Smooth muscle cell (in vitro differentiated cells): ENCODE measurements at regions not wholly inside any gene's neighbourhood (a gene's known extent, or its start where the extent isn't known, plus 50 kb on each side); places are given as distances from the start of the nearest gene placed in this dataset.

Experiments
- DNase-seq: peaks from one replicate; lab custom pipeline; 2025; ENCODE audit not compliant: unreplicated experiment; lab: John Stamatoyannopoulos, UW
- H2AFZ ChIP-seq: fragments of 200-600 bp; sonication (generic); 2 replicates; pipeline ENCODE4 v1.6.0; 2016; ENCODE audit warnings: antibody characterized with exemption, low read depth, mild to moderate bottlenecking
- H3F3A ChIP-seq: fragments of 200-600 bp; sonication (generic); 2 replicates; pipeline ENCODE4 v1.6.0; 2017; ENCODE audit warnings: antibody characterized with exemption, low read depth
- H3K27ac ChIP-seq: fragments of 200-600 bp; sonication (generic); 2 replicates; pipeline ENCODE4 v1.5.1; 2016; ENCODE audit warnings: low read depth, mild to moderate bottlenecking
- H3K27me3 ChIP-seq: fragments of 200-600 bp; sonication (generic); 2 replicates; pipeline ENCODE4 v1.6.1; 2016; ENCODE audit warnings: low read depth, mild to moderate bottlenecking
- H3K36me3 ChIP-seq: fragments of 200-600 bp; sonication (generic); 2 replicates; pipeline ENCODE4 v1.5.1; 2016; ENCODE audit warnings: low read depth
- H3K4me1 ChIP-seq: fragments of 200-600 bp; sonication (generic); 2 replicates; pipeline ENCODE4 v1.5.1; 2016; ENCODE audit warnings: low read depth
- H3K4me2 ChIP-seq: fragments of 200-600 bp; sonication (generic); 2 replicates; pipeline ENCODE4 v1.6.0; 2016; ENCODE audit warnings: mild to moderate bottlenecking
- H3K4me3 ChIP-seq: fragments of 200-600 bp; sonication (generic); 2 replicates; pipeline ENCODE4 v1.5.1; 2016; ENCODE audit warnings: mild to moderate bottlenecking
- H3K79me2 ChIP-seq: fragments of 200-600 bp; sonication (generic); 2 replicates; pipeline ENCODE4 v1.6.0; 2016; ENCODE audit warnings: low read depth, mild to moderate bottlenecking
- H3K9ac ChIP-seq: fragments of 200-600 bp; sonication (generic); 2 replicates; pipeline ENCODE4 v1.6.0; 2016; ENCODE audit warnings: low read depth
- H3K9me3 ChIP-seq: fragments of 200-600 bp; sonication (generic); replicated peaks from 2 replicates; pipeline ENCODE4 v1.5.1; 2016; ENCODE audit warnings: low read depth
- H4K20me1 ChIP-seq: fragments of 200-600 bp; sonication (generic); 2 replicates; pipeline ENCODE4 v1.6.0; 2016; ENCODE audit warnings: low read depth
- CTCF ChIP-seq: fragments of 200-600 bp; sonication (generic); IDR thresholded peaks from 2 replicates; pipeline ENCODE4 v1.5.1; 2017; ENCODE audit warnings: borderline replicate concordance, mild to moderate bottlenecking, antibody characterized with exemption; ENCODE audit not compliant: insufficient read depth, poor library complexity, severe bottlenecking
- WGBS: methylation state at CpG from one replicate; pipeline ENCODE4 v1.1.7; 2016; ENCODE audit warnings: low lambda C conversion rate; 5-methylcytosine and 5-hydroxymethylcytosine counted together

- Histone ChIP-seq H3F3A (no peaks in the 10 kb centered on the region), H3K4me3 (no peak overlapping the region), H3K9me3 (no peaks in the 10 kb centered on the region), H3K36me3 (no peaks in the 10 kb centered on the region), H2AFZ (no peak overlapping the region), H3K4me2 (no peak overlapping the region), H3K4me1 (no peaks in the 10 kb centered on the region), H4K20me1 (no peaks in the 10 kb centered on the region), H3K79me2 (no peaks in the 10 kb centered on the region), H3K27ac (no peak overlapping the region), H3K9ac (no peak overlapping the region), H3K27me3 (no peaks in the 10 kb centered on the region)
- 89% methylated on average over 1 of the region's 1 CpG for WGBS
- no peak for DNase-seq
- no peak for TF ChIP-seq CTCF
These were observed 799.4 kb upstream of the TENM4 start for GRCh38 chr11:80240245-80240644.

GRCh38 chr11:80239217-80239616 is 798.4 kb upstream of the TENM4 start:
- no peak for DNase-seq
- no peaks in the 10 kb centered on the region for H3K36me3 ChIP-seq
- H4K20me1 ChIP-seq: no peaks in the 10 kb centered on the region
- TF ChIP-seq CTCF: no peak
- H3K4me1 ChIP-seq: no peaks in the 10 kb centered on the region
- H3K27ac ChIP-seq: no peak overlapping the region
- H3K4me2 ChIP-seq: no peak overlapping the region
- no peak overlapping the region for H3K4me3 ChIP-seq
- H3K27me3 ChIP-seq: no peaks in the 10 kb centered on the region
- H2AFZ ChIP-seq: no peak overlapping the region
- H3K79me2 ChIP-seq: no peaks in the 10 kb centered on the region
- WGBS: 100% methylated on average over 1 of the region's 1 CpG
- no peaks in the 10 kb centered on the region for H3K9me3 ChIP-seq
- no peaks in the 10 kb centered on the region for H3F3A ChIP-seq
- no peak overlapping the region for H3K9ac ChIP-seq

GRCh38 chr11:80227915-80228314 is 787.1 kb upstream of the TENM4 start:
- no peak overlapping the region for H3K9ac ChIP-seq
- no peak for TF ChIP-seq CTCF
- peaks cover 14% of the 10 kb centered on the region for H3K9me3 ChIP-seq
- H3K27me3 ChIP-seq: no peaks in the 10 kb centered on the region
- H2AFZ ChIP-seq: no peak overlapping the region
- no peaks in the 10 kb centered on the region for H3K79me2 ChIP-seq
- H3F3A ChIP-seq: no peaks in the 10 kb centered on the region
- H4K20me1 ChIP-seq: no peaks in the 10 kb centered on the region
- no peak overlapping the region for H3K4me2 ChIP-seq
- DNase-seq: no peak
- no peak overlapping the region for H3K4me3 ChIP-seq
- no peak overlapping the region for H3K27ac ChIP-seq
- peaks cover 3% of the 10 kb centered on the region for H3K36me3 ChIP-seq
- H3K4me1 ChIP-seq: no peaks in the 10 kb centered on the region

- H3K4me2 ChIP-seq: no peak overlapping the region
- H3K27ac ChIP-seq: no peak overlapping the region
- WGBS: 90% methylated on average over 2 of the region's 2 CpGs
- no peak overlapping the region for H3K9ac ChIP-seq
- no peaks in the 10 kb centered on the region for H3K36me3 ChIP-seq
- H3K9me3 ChIP-seq: no peaks in the 10 kb centered on the region
- H3F3A ChIP-seq: no peaks in the 10 kb centered on the region
- no peak for TF ChIP-seq CTCF
- no peak overlapping the region for H2AFZ ChIP-seq
- no peaks in the 10 kb centered on the region for H3K27me3 ChIP-seq
- H3K4me1 ChIP-seq: no peaks in the 10 kb centered on the region
- DNase-seq: no peak
- H3K4me3 ChIP-seq: no peak overlapping the region
- no peaks in the 10 kb centered on the region for H4K20me1 ChIP-seq
- H3K79me2 ChIP-seq: no peaks in the 10 kb centered on the region
These were observed 773.6 kb upstream of the TENM4 start for GRCh38 chr11:80214413-80214812.
